BLaER1 (cell line): ENCODE measurements at regions not wholly inside any gene's neighbourhood (a gene's known extent, or its start where the extent isn't known, plus 50 kb on each side); places are given as distances from the start of the nearest gene placed in this dataset.

Experiments
- H3K27ac ChIP-seq: shearing (Covaris generic); formaldehyde crosslinking; 2 replicates; pipeline ENCODE4 v1.8.1; 2022
- H3K27me3 ChIP-seq: shearing (Covaris generic); formaldehyde crosslinking; 2 replicates; pipeline ENCODE4 v1.8.1; 2022
- H3K36me3 ChIP-seq: shearing (Covaris generic); formaldehyde crosslinking; 2 replicates; pipeline ENCODE4 v1.8.1; 2022
- H3K4me1 ChIP-seq: shearing (Covaris generic); formaldehyde crosslinking; 2 replicates; pipeline ENCODE4 v1.8.1; 2022
- H3K4me2 ChIP-seq: shearing (Covaris generic); formaldehyde crosslinking; 2 replicates; pipeline ENCODE4 v1.8.1; 2022
- H3K4me3 ChIP-seq: shearing (Covaris generic); formaldehyde crosslinking; 2 replicates; pipeline ENCODE4 v1.8.1; 2022
- H3K9ac ChIP-seq: shearing (Covaris generic); formaldehyde crosslinking; 2 replicates; pipeline ENCODE4 v1.8.1; 2022
- H3K9me3 ChIP-seq: shearing (Covaris generic); formaldehyde crosslinking; 2 replicates; pipeline ENCODE4 v1.8.1; 2022
- H4K20me1 ChIP-seq: shearing (Covaris generic); formaldehyde crosslinking; 2 replicates; pipeline ENCODE4 v1.8.1; 2022
- Cebpa-rat ChIP-seq: shearing (Covaris generic); IDR thresholded peaks from 2 replicates; pipeline ENCODE4 v1.8.1; 2022

GRCh38 chr7:45443263-45443662 lies 130.9 kb upstream of the ADCY1 start:
- Histone ChIP-seq H4K20me1 (no peaks in the 10 kb centered on the region), H3K27me3 (no peaks in the 10 kb centered on the region), H3K4me3 (no peak overlapping the region), H3K9me3 (peaks cover 18% of the 10 kb centered on the region), H3K4me2 (no peak overlapping the region), H3K36me3 (no peaks in the 10 kb centered on the region), H3K9ac (no peak overlapping the region), H3K27ac (no peak overlapping the region), H3K4me1 (no peaks in the 10 kb centered on the region)
- no peak for TF ChIP-seq Cebpa-rat

GRCh38 chr7:45446195-45446944 lies 127.8 kb upstream of the ADCY1 start:
- Histone ChIP-seq H3K9me3 (no peaks in the 10 kb centered on the region), H4K20me1 (no peaks in the 10 kb centered on the region), H3K9ac (no peak overlapping the region), H3K27ac (no peak overlapping the region), H3K4me1 (no peaks in the 10 kb centered on the region), H3K36me3 (no peaks in the 10 kb centered on the region), H3K27me3 (no peaks in the 10 kb centered on the region), H3K4me2 (no peak overlapping the region), H3K4me3 (no peak overlapping the region)
- TF ChIP-seq Cebpa-rat, result no peak

- no peaks in the 10 kb centered on the region for H3K36me3 ChIP-seq
- no peak overlapping the region for H3K9ac ChIP-seq
- H3K27me3 ChIP-seq, result no peaks in the 10 kb centered on the region
- H3K4me3 ChIP-seq, result no peak overlapping the region
- H3K27ac ChIP-seq, result no peak overlapping the region
- no peak for TF ChIP-seq Cebpa-rat
- no peaks in the 10 kb centered on the region for H4K20me1 ChIP-seq
- no peaks in the 10 kb centered on the region for H3K4me1 ChIP-seq
- no peak overlapping the region for H3K4me2 ChIP-seq
- H3K9me3 ChIP-seq, result no peaks in the 10 kb centered on the region
Measured at GRCh38 chr7:45447296-45447695, 126.9 kb upstream of the ADCY1 start.

- Histone ChIP-seq H3K4me2 (no peak overlapping the region), H3K9me3 (no peaks in the 10 kb centered on the region), H3K27me3 (no peaks in the 10 kb centered on the region), H3K4me3 (no peak overlapping the region), H3K36me3 (no peaks in the 10 kb centered on the region), H4K20me1 (no peaks in the 10 kb centered on the region), H3K4me1 (no peaks in the 10 kb centered on the region), H3K9ac (no peak overlapping the region), H3K27ac (no peak overlapping the region)
- TF ChIP-seq Cebpa-rat, result no peak
Measured at GRCh38 chr7:45450571-45451204, 123.5 kb upstream of the ADCY1 start.

GRCh38 chr7:45451342-45452035 lies 122.7 kb upstream of the ADCY1 start:
- Histone ChIP-seq H3K9me3 (no peaks in the 10 kb centered on the region), H3K4me1 (no peaks in the 10 kb centered on the region), H4K20me1 (no peaks in the 10 kb centered on the region), H3K36me3 (no peaks in the 10 kb centered on the region), H3K27me3 (no peaks in the 10 kb centered on the region), H3K4me2 (no peak overlapping the region), H3K27ac (no peak overlapping the region), H3K4me3 (no peak overlapping the region), H3K9ac (no peak overlapping the region)
- no peak for TF ChIP-seq Cebpa-rat

DNA sequence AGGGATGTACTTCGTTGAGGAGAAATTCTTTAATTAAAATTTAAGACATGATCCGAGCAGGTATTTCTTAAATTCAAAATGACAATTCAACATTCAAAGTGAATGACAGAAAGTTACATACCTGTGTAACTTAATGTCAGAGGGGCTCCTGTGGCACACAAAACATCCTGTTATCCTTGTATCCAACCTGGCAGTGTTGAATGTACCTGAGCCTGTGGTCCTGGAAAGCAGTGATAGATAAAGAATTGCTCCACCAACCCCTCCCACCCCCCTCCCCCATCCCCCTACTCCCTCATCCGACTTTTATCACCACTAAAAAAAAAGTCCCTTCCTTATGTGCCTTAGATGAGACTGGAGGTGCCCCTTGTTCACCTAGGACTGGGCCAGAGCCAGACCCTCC lies 119.4 kb upstream of the ADCY1 start:
- Histone ChIP-seq H3K36me3 (no peaks in the 10 kb centered on the region), H4K20me1 (no peaks in the 10 kb centered on the region), H3K4me2 (no peak overlapping the region), H3K27me3 (no peaks in the 10 kb centered on the region), H3K4me3 (no peak overlapping the region), H3K9me3 (no peaks in the 10 kb centered on the region), H3K9ac (no peak overlapping the region), H3K27ac (no peak overlapping the region), H3K4me1 (peaks cover 12% of the 10 kb centered on the region; the same call in 1 of the 2 replicates)
- TF ChIP-seq Cebpa-rat, result no peak

DNA sequence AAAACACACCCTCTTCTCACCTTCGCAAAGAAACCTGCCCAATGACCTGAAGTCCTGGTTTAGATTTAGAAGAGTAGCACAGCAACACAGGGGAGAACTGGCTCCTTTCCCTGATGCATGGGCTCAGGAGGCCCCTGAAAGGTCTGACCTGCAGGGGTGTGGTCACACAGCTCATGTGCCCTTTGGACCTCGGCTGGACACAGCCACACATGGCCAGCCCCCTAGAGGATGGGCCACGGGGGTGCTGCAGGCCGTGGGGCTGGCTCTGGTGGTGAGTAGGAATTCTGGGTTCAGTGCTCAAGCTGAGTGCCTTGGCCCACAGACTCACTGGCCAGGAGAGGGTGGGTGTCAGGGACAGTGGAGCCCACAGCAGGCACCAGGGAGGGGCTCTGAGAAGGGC lies 118.5 kb upstream of the ADCY1 start:
- no peaks in the 10 kb centered on the region for H4K20me1 ChIP-seq
- no peak overlapping the region for H3K4me3 ChIP-seq
- H3K9me3 ChIP-seq, result no peaks in the 10 kb centered on the region
- H3K27me3 ChIP-seq, result no peaks in the 10 kb centered on the region
- H3K27ac ChIP-seq, result no peak overlapping the region
- no peak overlapping the region for H3K9ac ChIP-seq
- no peak overlapping the region for H3K4me2 ChIP-seq
- no peaks in the 10 kb centered on the region for H3K36me3 ChIP-seq
- peaks cover 12% of the 10 kb centered on the region; the same call in 1 of the 2 replicates for H3K4me1 ChIP-seq
- no peak for TF ChIP-seq Cebpa-rat

GRCh38 chr7:45456105-45456504 lies 118.1 kb upstream of the ADCY1 start:
- no peak overlapping the region for H3K27ac ChIP-seq
- no peak for TF ChIP-seq Cebpa-rat
- no peak overlapping the region for H3K4me3 ChIP-seq
- H3K4me1 ChIP-seq, result peaks cover 12% of the 10 kb centered on the region; the same call in 1 of the 2 replicates
- H3K9me3 ChIP-seq, result no peaks in the 10 kb centered on the region
- no peaks in the 10 kb centered on the region for H3K27me3 ChIP-seq
- no peak overlapping the region for H3K4me2 ChIP-seq
- H3K9ac ChIP-seq, result no peak overlapping the region
- H4K20me1 ChIP-seq, result no peaks in the 10 kb centered on the region
- no peaks in the 10 kb centered on the region for H3K36me3 ChIP-seq

GRCh38 chr7:45456747-45457524 lies 117.2 kb upstream of the ADCY1 start:
- Histone ChIP-seq H3K36me3 (no peaks in the 10 kb centered on the region), H3K27ac (no peak overlapping the region), H4K20me1 (no peaks in the 10 kb centered on the region), H3K4me3 (no peak overlapping the region), H3K27me3 (no peaks in the 10 kb centered on the region), H3K9ac (no peak overlapping the region), H3K4me2 (peak overlapping the region; percentile 10; the same call in 1 of the 2 replicates), H3K4me1 (peaks cover 12% of the 10 kb centered on the region; the same call in 1 of the 2 replicates), H3K9me3 (no peaks in the 10 kb centered on the region)
- TF ChIP-seq Cebpa-rat, result no peak
